Activated T-helper 17 cell treated with anti-CD3 and anti-CD28 coated beads, Interleukin-2, amount 50 U/mL, for 72 hours (primary cell): ENCODE measurements at regions not wholly inside any gene's neighbourhood (a gene's known extent, or its start where the extent isn't known, plus 50 kb on each side); places are given as distances from the start of the nearest gene placed in this dataset.
"Not testable (repeated sequence)": the region's sequence is repeated elsewhere in the genome, so short reads cannot be mapped to it uniquely, and the experiment has no call there.

ENCODE experiments used
- ATAC-seq: fragments of 150-1000 bp; cut with Tn5 transposase; replicated peaks from 2 replicates; pipeline ENCODE4 v1.10.0; 2021; ENCODE audit warnings: mild to moderate bottlenecking, moderate library complexity
- H3K27ac Mint-ChIP-seq: one replicate; pipeline ENCODE4 v1.8.0; 2022; ENCODE audit warnings: mixed read lengths
- H3K27me3 Mint-ChIP-seq: one replicate; pipeline ENCODE4 v1.8.0; 2022; ENCODE audit warnings: mixed read lengths
- H3K36me3 Mint-ChIP-seq: one replicate; pipeline ENCODE4 v1.8.0; 2022; ENCODE audit warnings: low read depth, mild to moderate bottlenecking, mixed read lengths
- H3K4me1 Mint-ChIP-seq: one replicate; pipeline ENCODE4 v1.8.0; 2022; ENCODE audit warnings: mixed read lengths
- H3K4me3 Mint-ChIP-seq: one replicate; pipeline ENCODE4 v1.8.0; 2022; ENCODE audit warnings: mild to moderate bottlenecking, mixed read lengths
- H3K9me3 Mint-ChIP-seq: one replicate; pipeline ENCODE4 v1.8.0; 2022; ENCODE audit warnings: mixed read lengths

GRCh38 chr4:132614682-132615081 is 534.4 kb upstream of the PCDH10 start:
- H3K9me3 Mint-ChIP-seq = peaks cover 8% of the 10 kb centered on the region

GRCh38 chr4:132619968-132620367 is 529.1 kb upstream of the PCDH10 start:
- no peaks in the 10 kb centered on the region for H3K27me3 Mint-ChIP-seq
- H3K4me3 Mint-ChIP-seq = no peak overlapping the region
- no peak overlapping the region for H3K27ac Mint-ChIP-seq
- H3K36me3 Mint-ChIP-seq = no peaks in the 10 kb centered on the region
- no peaks in the 10 kb centered on the region for H3K4me1 Mint-ChIP-seq
- H3K9me3 Mint-ChIP-seq = peaks cover 15% of the 10 kb centered on the region
- no peak for ATAC-seq

More at GRCh38 chr4:132614682-132615081, 534.4 kb upstream of the PCDH10 start:
- Mint-ChIP-seq H3K4me3 (no peak overlapping the region), H3K27me3 (no peaks in the 10 kb centered on the region), H3K4me1 (no peaks in the 10 kb centered on the region), H3K36me3 (no peaks in the 10 kb centered on the region), H3K27ac (no peak overlapping the region)
- ATAC-seq = no peak

- Mint-ChIP-seq H3K27ac (no peak overlapping the region), H3K9me3 (peaks cover 16% of the 10 kb centered on the region), H3K4me1 (no peaks in the 10 kb centered on the region), H3K4me3 (no peak overlapping the region), H3K27me3 (no peaks in the 10 kb centered on the region), H3K36me3 (no peaks in the 10 kb centered on the region)
- no peak for ATAC-seq
Measured at GRCh38 chr4:132642016-132642817, 506.9 kb upstream of the PCDH10 start.

GRCh38 chr4:132646186-132646585 is 502.9 kb upstream of the PCDH10 start:
- Mint-ChIP-seq H3K27ac (no peak overlapping the region), H3K36me3 (no peaks in the 10 kb centered on the region), H3K4me3 (no peak overlapping the region), H3K9me3 (peaks cover 21% of the 10 kb centered on the region), H3K4me1 (no peaks in the 10 kb centered on the region), H3K27me3 (no peaks in the 10 kb centered on the region)
- peak; percentile 40 for ATAC-seq

- Mint-ChIP-seq H3K4me1 (no peaks in the 10 kb centered on the region), H3K9me3 (peaks cover 15% of the 10 kb centered on the region), H3K27ac (no peak overlapping the region), H3K4me3 (no peak overlapping the region), H3K27me3 (no peaks in the 10 kb centered on the region), H3K36me3 (no peaks in the 10 kb centered on the region)
- no peak for ATAC-seq
Measured at GRCh38 chr4:132651196-132651595, 497.9 kb upstream of the PCDH10 start.

- Mint-ChIP-seq H3K27ac (no peak overlapping the region), H3K4me3 (no peak overlapping the region), H3K4me1 (no peaks in the 10 kb centered on the region), H3K27me3 (no peaks in the 10 kb centered on the region), H3K9me3 (peaks cover 19% of the 10 kb centered on the region), H3K36me3 (no peaks in the 10 kb centered on the region)
- ATAC-seq = no peak
Measured at GRCh38 chr4:132660181-132660580, 488.9 kb upstream of the PCDH10 start.

GRCh38 chr4:132662456-132662855 is 486.6 kb upstream of the PCDH10 start:
- Mint-ChIP-seq H3K4me1 (no peaks in the 10 kb centered on the region), H3K27me3 (no peaks in the 10 kb centered on the region), H3K9me3 (peaks cover 20% of the 10 kb centered on the region), H3K36me3 (no peaks in the 10 kb centered on the region), H3K4me3 (no peak overlapping the region), H3K27ac (no peak overlapping the region)
- no peak for ATAC-seq

GRCh38 chr4:132669786-132670185 is 479.3 kb upstream of the PCDH10 start:
- Mint-ChIP-seq H3K4me3 (no peak overlapping the region), H3K27ac (no peak overlapping the region), H3K27me3 (no peaks in the 10 kb centered on the region), H3K36me3 (no peaks in the 10 kb centered on the region), H3K4me1 (no peaks in the 10 kb centered on the region), H3K9me3 (peaks cover 4% of the 10 kb centered on the region)
- no peak for ATAC-seq

- ATAC-seq = no peak
- H3K4me3 Mint-ChIP-seq = no peak overlapping the region
- H3K4me1 Mint-ChIP-seq = no peaks in the 10 kb centered on the region
- no peaks in the 10 kb centered on the region for H3K27me3 Mint-ChIP-seq
- no peaks in the 10 kb centered on the region for H3K9me3 Mint-ChIP-seq
- H3K27ac Mint-ChIP-seq = no peak overlapping the region
- H3K36me3 Mint-ChIP-seq = no peaks in the 10 kb centered on the region
Measured at GRCh38 chr4:132670557-132670956, 478.5 kb upstream of the PCDH10 start.

GRCh38 chr4:132683957-132684356 is 465.1 kb upstream of the PCDH10 start:
- Mint-ChIP-seq H3K4me3 (no peak overlapping the region), H3K36me3 (no peaks in the 10 kb centered on the region), H3K27me3 (no peaks in the 10 kb centered on the region), H3K27ac (no peak overlapping the region), H3K9me3 (peaks cover 22% of the 10 kb centered on the region), H3K4me1 (no peaks in the 10 kb centered on the region)
- ATAC-seq = no peak

GRCh38 chr4:132691026-132691425 is 458.1 kb upstream of the PCDH10 start:
- Mint-ChIP-seq H3K9me3 (peaks cover 11% of the 10 kb centered on the region), H3K27me3 (no peaks in the 10 kb centered on the region), H3K4me1 (no peaks in the 10 kb centered on the region), H3K36me3 (no peaks in the 10 kb centered on the region), H3K27ac (no peak overlapping the region), H3K4me3 (no peak overlapping the region)
- no peak for ATAC-seq

GRCh38 chr4:132691668-132692067 is 457.4 kb upstream of the PCDH10 start:
- no peak for ATAC-seq
- H3K36me3 Mint-ChIP-seq = no peaks in the 10 kb centered on the region
- H3K9me3 Mint-ChIP-seq = peaks cover 11% of the 10 kb centered on the region
- H3K27ac Mint-ChIP-seq = no peak overlapping the region
- no peak overlapping the region for H3K4me3 Mint-ChIP-seq
- no peaks in the 10 kb centered on the region for H3K27me3 Mint-ChIP-seq
- no peaks in the 10 kb centered on the region for H3K4me1 Mint-ChIP-seq

GRCh38 chr4:132694775-132695174 is 454.3 kb upstream of the PCDH10 start:
- Mint-ChIP-seq H3K4me1 (no peaks in the 10 kb centered on the region), H3K4me3 (no peak overlapping the region), H3K9me3 (peaks cover 3% of the 10 kb centered on the region), H3K27me3 (no peaks in the 10 kb centered on the region), H3K27ac (no peak overlapping the region), H3K36me3 (no peaks in the 10 kb centered on the region)
- ATAC-seq = no peak

- H3K27me3 Mint-ChIP-seq, H3K27ac Mint-ChIP-seq, H3K4me3 Mint-ChIP-seq, H3K36me3 Mint-ChIP-seq, H3K4me1 Mint-ChIP-seq, H3K9me3 Mint-ChIP-seq, ATAC-seq: not testable (repeated sequence)
Measured at GRCh38 chr4:132697505-132697904, 451.6 kb upstream of the PCDH10 start.

- H3K27me3 Mint-ChIP-seq = no peaks in the 10 kb centered on the region
- H3K36me3 Mint-ChIP-seq = no peaks in the 10 kb centered on the region
- H3K9me3 Mint-ChIP-seq = peaks cover 8% of the 10 kb centered on the region
- no peak overlapping the region for H3K4me3 Mint-ChIP-seq
- no peak for ATAC-seq
- H3K4me1 Mint-ChIP-seq = no peaks in the 10 kb centered on the region
- no peak overlapping the region for H3K27ac Mint-ChIP-seq
Measured at GRCh38 chr4:132707955-132708354, 441.1 kb upstream of the PCDH10 start.

GRCh38 chr4:132709056-132709455 is 440.0 kb upstream of the PCDH10 start:
- Mint-ChIP-seq H3K36me3 (no peaks in the 10 kb centered on the region), H3K9me3 (peaks cover 8% of the 10 kb centered on the region), H3K27ac (no peak overlapping the region), H3K4me1 (no peaks in the 10 kb centered on the region), H3K4me3 (no peak overlapping the region), H3K27me3 (no peaks in the 10 kb centered on the region)
- no peak for ATAC-seq
